Liver (tissue), 8 donors: ENCODE measurements at regions not wholly inside any gene's neighbourhood (a gene's known extent, or its start where the extent isn't known, plus 50 kb on each side); places are given as distances from the start of the nearest gene placed in this dataset.

Experiments used
- DNase-seq: peaks from one replicate; pipeline ENCODE4 v3.0.0-alpha.2; 2017; ENCODE audit warnings: low spot score
- H3K27ac ChIP-seq, 2 donors: one replicate each; pipeline ENCODE4 v1.7.0; 2013; ENCODE audit warnings: inconsistent platforms in 2 of 2, low read length in 2 of 2, control low read depth in 1 of 2, low read depth in 1 of 2, mild to moderate bottlenecking in 1 of 2
- H3K27me3 ChIP-seq, 4 donors: one replicate each; pipeline versions ENCODE4 v1.6.1 to v1.7.0; 2013; ENCODE audit warnings: low read length in 3 of 4, inconsistent platforms in 1 of 4, mild to moderate bottlenecking in 1 of 4, moderate library complexity in 1 of 4; ENCODE audit not compliant: control insufficient read depth in 4 of 4, insufficient read depth in 4 of 4
- H3K36me3 ChIP-seq, 4 donors: one replicate each; pipeline versions ENCODE4 v1.6.1 to v1.7.0; 2013; ENCODE audit warnings: low read length in 3 of 4, mild to moderate bottlenecking in 3 of 4, low read depth in 1 of 4, moderate library complexity in 1 of 4; ENCODE audit not compliant: control insufficient read depth in 4 of 4, insufficient read depth in 3 of 4
- H3K4me1 ChIP-seq, 4 donors: one replicate each; pipeline versions ENCODE4 v1.6.1 to v1.7.0; 2013; ENCODE audit warnings: low read length in 3 of 4, mild to moderate bottlenecking in 3 of 4, moderate library complexity in 1 of 4; ENCODE audit not compliant: control insufficient read depth in 4 of 4, insufficient read depth in 4 of 4
- H3K4me3 ChIP-seq, 3 donors: one replicate each; pipeline versions ENCODE4 v1.6.1 to v1.7.0; 2013; ENCODE audit warnings: low read length in 3 of 3, control low read depth in 1 of 3, low read depth in 1 of 3, mild to moderate bottlenecking in 1 of 3
- H3K9ac ChIP-seq, 2 donors: one replicate each; pipeline ENCODE4 v1.7.0; 2013; ENCODE audit warnings: low read length in 2 of 2, mild to moderate bottlenecking in 2 of 2, moderate library complexity in 2 of 2, control low read depth in 1 of 2, low read depth in 1 of 2
- H3K9me3 ChIP-seq, 4 donors: one replicate each; pipeline versions ENCODE4 v1.6.1 to v1.7.0; 2013; ENCODE audit warnings: low read length in 3 of 4; ENCODE audit not compliant: control insufficient read depth in 4 of 4
- ATF3 ChIP-seq: IDR thresholded peaks from 2 replicates; pipeline ENCODE4 v1.6.1; 2016; ENCODE audit warnings: antibody characterized with exemption
- CTCF ChIP-seq: fragments of 150-350 bp; IDR thresholded peaks from 2 replicates; pipeline ENCODE4 v1.5.1; 2017; ENCODE audit warnings: improper control_type of control experiment, low read depth, low read length; ENCODE audit not compliant: missing input control
- EGR1 ChIP-seq, 2 donors: IDR thresholded peaks; 2 replicates each; pipeline ENCODE4 v1.6.1; 2016 to 2018; ENCODE audit warnings: antibody characterized with exemption in 2 of 2, low read depth in 2 of 2
- FOXA1 ChIP-seq: IDR thresholded peaks from 2 replicates; pipeline ENCODE4 v1.6.1; 2016; ENCODE audit warnings: antibody characterized with exemption
- FOXA2 ChIP-seq: IDR thresholded peaks from 2 replicates; pipeline ENCODE4 v1.6.1; 2016; ENCODE audit warnings: antibody characterized with exemption
- GABPA ChIP-seq, 2 donors: IDR thresholded peaks in 1 of 2; conservative IDR thresholded peaks in 1 of 2; 2 replicates each; pipeline ENCODE4 v1.6.1; 2016; ENCODE audit warnings: antibody characterized with exemption in 2 of 2, mild to moderate bottlenecking in 1 of 2, moderate library complexity in 1 of 2
- HNF4A ChIP-seq, 2 donors: conservative IDR thresholded peaks; 2 replicates each; pipeline ENCODE4 v1.6.1; 2016; ENCODE audit warnings: antibody characterized with exemption in 2 of 2, mild to moderate bottlenecking in 2 of 2
- HNF4G ChIP-seq: IDR thresholded peaks from 2 replicates; pipeline ENCODE4 v1.6.1; 2016; ENCODE audit warnings: antibody characterized with exemption
- JUND ChIP-seq, 2 donors: IDR thresholded peaks; 2 replicates each; pipeline ENCODE4 v1.6.1; 2016; ENCODE audit warnings: antibody characterized with exemption in 2 of 2
- MAX ChIP-seq: IDR thresholded peaks from 2 replicates; pipeline ENCODE4 v1.6.1; 2016; ENCODE audit warnings: antibody characterized with exemption
- NR2F2 ChIP-seq: IDR thresholded peaks from 2 replicates; pipeline ENCODE4 v1.6.1; 2016; ENCODE audit warnings: antibody characterized with exemption
- RAD21 ChIP-seq, 2 donors: IDR thresholded peaks; 2 replicates each; pipeline ENCODE4 v1.6.1; 2016; ENCODE audit warnings: antibody characterized with exemption in 2 of 2, mild to moderate bottlenecking in 2 of 2
- REST ChIP-seq: IDR thresholded peaks from 2 replicates; pipeline ENCODE4 v1.6.1; 2016; ENCODE audit warnings: antibody characterized with exemption, mild to moderate bottlenecking
- RXRA ChIP-seq, 2 donors: IDR thresholded peaks; 2 replicates each; pipeline ENCODE4 v1.6.1; 2017 to 2018; ENCODE audit warnings: antibody characterized with exemption in 2 of 2, mild to moderate bottlenecking in 1 of 2
- SP1 ChIP-seq: IDR thresholded peaks from 2 replicates; pipeline ENCODE4 v1.6.1; 2018; ENCODE audit warnings: antibody characterized with exemption, mild to moderate bottlenecking
- YY1 ChIP-seq: IDR thresholded peaks from 2 replicates; pipeline ENCODE4 v1.6.1; 2016; ENCODE audit warnings: antibody characterized with exemption, mild to moderate bottlenecking
- ZBTB33 ChIP-seq: IDR thresholded peaks from 2 replicates; pipeline ENCODE4 v1.6.1; 2016; ENCODE audit warnings: antibody characterized with exemption
- WGBS: extraction: QIAGEN DNeasy Blood & Tissue Kit; methylation state at CpG from one replicate; pipeline ENCODE4 v1.1.7; 2013; 5-methylcytosine and 5-hydroxymethylcytosine counted together
- donor health status: healthy.
- donor health status: healthy.
- donor health status: healthy.
- donor health status: healthy.
- donor health status: healthy.

- TF ChIP-seq YY1 (no peak), REST (no peak), RXRA (IDR thresholded peaks at IDR 0.05) (no peak), EGR1 (IDR thresholded peaks at IDR 0.05; ENCODE audit: low read depth in 2 of 2) (no peak)
Observed at GRCh38 chr3:75014008-75014407, 399.5 kb upstream of the CNTN3 start (continued).

- Histone ChIP-seq H3K9me3 (no peaks in the 10 kb centered on the region), H3K27me3 (peaks cover 0 to 7% (median 0%) of the 10 kb centered on the region in 4 donors), H3K36me3 (no peaks in the 10 kb centered on the region), H3K4me1 (no peaks in the 10 kb centered on the region), H3K9ac (no peak overlapping the region), H3K27ac (no peak overlapping the region), H3K4me3 (no peak overlapping the region)
- no peak for DNase-seq
- WGBS, result 50% methylated on average over 2 of the region's 2 CpGs
- TF ChIP-seq REST (no peak), CTCF (no peak), JUND (IDR thresholded peaks at IDR 0.05) (no peak), MAX (no peak), NR2F2 (no peak), EGR1 (IDR thresholded peaks at IDR 0.05; ENCODE audit: low read depth in 2 of 2) (no peak), YY1 (no peak), SP1 (no peak), HNF4A (conservative IDR thresholded peaks at IDR 0.05) (no peak), ZBTB33 (no peak), RAD21 (IDR thresholded peaks at IDR 0.05) (no peak), ATF3 (no peak), GABPA (IDR thresholded peaks at IDR 0.05 in 1 of 2, conservative IDR thresholded peaks at IDR 0.05 in 1 of 2) (no peak), FOXA1 (no peak), HNF4G (no peak), FOXA2 (no peak)
Observed at GRCh38 chr3:75015280-75015679, 400.8 kb upstream of the CNTN3 start.
